ENCODE measurements at regions not wholly inside any gene's neighbourhood (a gene's known extent, or its start where the extent isn't known, plus 50 kb on each side); places are given as distances from the start of the nearest gene placed in this dataset.
"Not testable (repeated sequence)": the region's sequence is repeated elsewhere in the genome, so short reads cannot be mapped to it uniquely, and the experiment has no call there.

- intact Hi-C loops (cut with micrococcal nuclease; ENCODE audit: unreplicated experiment) (no loop called here), in situ Hi-C loops (cut with HindIII; ENCODE audit: low pct_unique_long_range_greater_than_20kb, low sequenced_read_pairs) (no loop called here)
- no peaks in the 10 kb centered on the region for H3K36me3 ChIP-seq (ENCODE audit: control insufficient read depth, insufficient read depth, low read length)
- no peaks in the 10 kb centered on the region for H3K9me3 ChIP-seq (ENCODE audit: control insufficient read depth, insufficient read depth, low read depth, low read length)
- no peaks in the 10 kb centered on the region for H3K4me1 ChIP-seq (ENCODE audit: control insufficient read depth, insufficient read depth, low read length)
- POLR2A ChIA-PET, result interaction anchor here (1.0 kb wide), 1 partner anchor 45 kb away, joined by 4 read pairs; no protein-coding TSS in a partner anchor
- no peaks in the 10 kb centered on the region for H3K27me3 ChIP-seq (ENCODE audit: control insufficient read depth, insufficient read depth, low read length)
- H3K4me3 ChIP-seq (ENCODE audit: low read depth in 2 of 2, low read length in 2 of 2), result no peak overlapping the region
- CTCF ChIA-PET, result no interaction called here
- H3K27ac ChIP-seq (ENCODE audit: low read length), result no peak overlapping the region
- no peak for ATAC-seq
- no peak for DNase-seq (ENCODE audit: low read depth, low spot score)
- TF ChIP-seq POLR2AphosphoS5 (IDR thresholded peaks at IDR 0.05; ENCODE audit: low read depth, low read length), result no peak
- TF ChIP-seq CTCF (IDR thresholded peaks at IDR 0.05), result no peak
- no peak for TF ChIP-seq TCF7L2 (IDR thresholded peaks at IDR 0.05; ENCODE audit: low read depth, low read length)
- no peak for TF ChIP-seq REST (IDR thresholded peaks at IDR 0.05; ENCODE audit: insufficient read depth in 1 of 2, low read depth in 2 of 2, low read length in 1 of 2)
- no peak for TF ChIP-seq SIN3A (IDR thresholded peaks at IDR 0.05; ENCODE audit: borderline replicate concordance, insufficient read depth, low read depth, low read length)
- no TSS peak for BruUV-seq (replicated peaks)
Observed at GRCh38 chr1:213357403-213357802, 306.4 kb downstream of the RPS6KC1 start.

GRCh38 chr1:213358368-213358767, 307.3 kb downstream of the RPS6KC1 start:
- in situ Hi-C loops (cut with HindIII; ENCODE audit: low pct_unique_long_range_greater_than_20kb, low sequenced_read_pairs); CTCF ChIA-PET; H3K9me3 ChIP-seq (ENCODE audit: control insufficient read depth, insufficient read depth, low read depth, low read length); BruUV-seq (replicated peaks); intact Hi-C loops (cut with micrococcal nuclease; ENCODE audit: unreplicated experiment); POLR2A ChIA-PET; DNase-seq (ENCODE audit: low read depth, low spot score); H3K36me3 ChIP-seq (ENCODE audit: control insufficient read depth, insufficient read depth, low read length); H3K4me1 ChIP-seq (ENCODE audit: control insufficient read depth, insufficient read depth, low read length); H3K4me3 ChIP-seq (ENCODE audit: low read depth in 2 of 2, low read length in 2 of 2); ATAC-seq; H3K27ac ChIP-seq (ENCODE audit: low read length); H3K27me3 ChIP-seq (ENCODE audit: control insufficient read depth, insufficient read depth, low read length): not testable (repeated sequence)

- Histone ChIP-seq H3K4me1 (ENCODE audit: control insufficient read depth, insufficient read depth, low read length) (no peaks in the 10 kb centered on the region), H3K27ac (ENCODE audit: low read length) (no peak overlapping the region), H3K36me3 (ENCODE audit: control insufficient read depth, insufficient read depth, low read length) (no peaks in the 10 kb centered on the region), H3K9me3 (ENCODE audit: control insufficient read depth, insufficient read depth, low read depth, low read length) (no peaks in the 10 kb centered on the region), H3K27me3 (ENCODE audit: control insufficient read depth, insufficient read depth, low read length) (0 out of 2 replicates have a peak, but pooled peaks cover 2% of the 10 kb centered on the region), H3K4me3 (ENCODE audit: low read depth in 2 of 2, low read length in 2 of 2) (no peak overlapping the region)
- POLR2A ChIA-PET, result no interaction called here
- CTCF ChIA-PET, result no interaction called here
- intact Hi-C loops (cut with micrococcal nuclease; ENCODE audit: unreplicated experiment) (no loop called here), in situ Hi-C loops (cut with HindIII; ENCODE audit: low pct_unique_long_range_greater_than_20kb, low sequenced_read_pairs) (no loop called here)
- no peak for DNase-seq (ENCODE audit: low read depth, low spot score)
- TF ChIP-seq POLR2AphosphoS5 (IDR thresholded peaks at IDR 0.05; ENCODE audit: low read depth, low read length) (no peak), REST (IDR thresholded peaks at IDR 0.05; ENCODE audit: insufficient read depth in 1 of 2, low read depth in 2 of 2, low read length in 1 of 2) (no peak), SIN3A (IDR thresholded peaks at IDR 0.05; ENCODE audit: borderline replicate concordance, insufficient read depth, low read depth, low read length) (no peak), TCF7L2 (IDR thresholded peaks at IDR 0.05; ENCODE audit: low read depth, low read length) (no peak), CTCF (IDR thresholded peaks at IDR 0.05) (no peak)
- ATAC-seq, result no peak
- BruUV-seq (replicated peaks), result no TSS peak
Observed at GRCh38 chr1:213362598-213362997, 311.6 kb downstream of the RPS6KC1 start.

Data from Panc1 (cell line).